Fibroblast of gingiva (primary cell): ENCODE measurements at regions not wholly inside any gene's neighbourhood (a gene's known extent, or its start where the extent isn't known, plus 50 kb on each side); places are given as distances from the start of the nearest gene placed in this dataset.

Experiments
- DNase-seq: peaks from one replicate; pipeline ENCODE4 v3.0.0-alpha.2; 2011; ENCODE audit warnings: low read depth

GRCh38 chr9:8188723-8189407 lies 389.3 kb upstream of the DMAC1 start:
- DNase-seq, result no peak

- DNase-seq, result no peak
These were observed 387.0 kb upstream of the DMAC1 start for GRCh38 chr9:8186560-8186959.

- no peak for DNase-seq
These were observed 384.0 kb upstream of the DMAC1 start for GRCh38 chr9:8183618-8184017.

- DNase-seq, result no peak
These were observed 379.9 kb upstream of the DMAC1 start for GRCh38 chr9:8179381-8180053.

- no peak for DNase-seq
These were observed 372.4 kb upstream of the DMAC1 start for GRCh38 chr9:8172000-8172399.

- DNase-seq, result no peak
These were observed 369.4 kb upstream of the DMAC1 start for GRCh38 chr9:8168916-8169438.

- no peak for DNase-seq
These were observed 361.2 kb upstream of the DMAC1 start for GRCh38 chr9:8160787-8161186.

- DNase-seq, result no peak
These were observed 359.0 kb upstream of the DMAC1 start for GRCh38 chr9:8158574-8158973.

- no peak for DNase-seq
These were observed 358.2 kb upstream of the DMAC1 start for GRCh38 chr9:8157683-8158324.

GRCh38 chr9:8156346-8156745 lies 356.8 kb upstream of the DMAC1 start:
- DNase-seq, result no peak

- DNase-seq, result no peak
These were observed 356.1 kb upstream of the DMAC1 start for GRCh38 chr9:8155706-8156105.

- no peak for DNase-seq
These were observed 344.1 kb upstream of the DMAC1 start for GRCh38 chr9:8143677-8144076.

- no peak for DNase-seq
These were observed 341.0 kb upstream of the DMAC1 start for GRCh38 chr9:8140557-8140956.

GRCh38 chr9:8139756-8140155 lies 340.2 kb upstream of the DMAC1 start:
- DNase-seq, result no peak

- no peak for DNase-seq
These were observed 336.9 kb upstream of the DMAC1 start for GRCh38 chr9:8136477-8136876.

GRCh38 chr9:8134635-8135034 lies 335.1 kb upstream of the DMAC1 start:
- no peak for DNase-seq

- DNase-seq, result no peak
These were observed 334.0 kb upstream of the DMAC1 start for GRCh38 chr9:8133606-8134005.

- no peak for DNase-seq
These were observed 316.0 kb upstream of the DMAC1 start for GRCh38 chr9:8115570-8115969.

- DNase-seq, result no peak
These were observed 315.2 kb upstream of the DMAC1 start for GRCh38 chr9:8114826-8115225.

- DNase-seq, result no peak
These were observed 306.8 kb upstream of the DMAC1 start for GRCh38 chr9:8106362-8106761.

- DNase-seq, result no peak
These were observed 302.0 kb upstream of the DMAC1 start for GRCh38 chr9:8101607-8102006.

GRCh38 chr9:8096091-8096490 lies 296.5 kb upstream of the DMAC1 start:
- no peak for DNase-seq

GRCh38 chr9:8095672-8096086 lies 296.1 kb upstream of the DMAC1 start:
- no peak for DNase-seq
